IPS-20b (cell line): ENCODE measurements at regions not wholly inside any gene's neighbourhood (a gene's known extent, or its start where the extent isn't known, plus 50 kb on each side); places are given as distances from the start of the nearest gene placed in this dataset.

Experiments
- H3K27ac ChIP-seq: one replicate; pipeline ENCODE4 v1.5.1; 2013; ENCODE audit warnings: low read length
- H3K27me3 ChIP-seq: 2 replicates; pipeline ENCODE4 v1.6.1; 2013; ENCODE audit warnings: mild to moderate bottlenecking, low read length, inconsistent platforms; ENCODE audit not compliant: insufficient read depth
- H3K36me3 ChIP-seq: 2 replicates; pipeline ENCODE4 v1.6.1; 2013; ENCODE audit warnings: low read depth, mild to moderate bottlenecking, inconsistent platforms, low read length, moderate library complexity; ENCODE audit not compliant: insufficient read depth
- H3K4me1 ChIP-seq: 2 replicates; pipeline ENCODE4 v1.6.1; 2013; ENCODE audit warnings: mild to moderate bottlenecking, control low read depth, inconsistent platforms, low read length, moderate library complexity; ENCODE audit not compliant: insufficient read depth
- H3K4me3 ChIP-seq: 2 replicates; pipeline ENCODE4 v1.5.1; 2013; ENCODE audit warnings: mild to moderate bottlenecking, low read length, inconsistent platforms
- H3K9ac ChIP-seq: 2 replicates; pipeline ENCODE4 v1.6.1; 2013; ENCODE audit warnings: low read depth, mild to moderate bottlenecking, inconsistent platforms, low read length, moderate library complexity
- H3K9me3 ChIP-seq: 2 replicates; pipeline ENCODE4 v1.6.1; 2013; ENCODE audit warnings: mild to moderate bottlenecking, low read depth, low read length, inconsistent platforms; ENCODE audit not compliant: insufficient read depth

GRCh38 chr3:124617177-124617576 lies 113.1 kb upstream of the UMPS start:
- Histone ChIP-seq H3K4me1 (peaks cover 9% of the 10 kb centered on the region), H3K27ac (no peak overlapping the region)

GRCh38 chr3:124619887-124620599 lies 110.2 kb upstream of the UMPS start:
- Histone ChIP-seq H3K4me3 (no peak overlapping the region), H3K27me3 (no peaks in the 10 kb centered on the region), H3K36me3 (no peaks in the 10 kb centered on the region), H3K9ac (no peak overlapping the region), H3K27ac (no peak overlapping the region), H3K4me1 (peaks cover 6% of the 10 kb centered on the region; the same call in 1 of the 2 replicates), H3K9me3 (no peaks in the 10 kb centered on the region)

More at GRCh38 chr3:124617177-124617576, 113.1 kb upstream of the UMPS start:
- no peaks in the 10 kb centered on the region for H3K9me3 ChIP-seq
- H3K4me3 ChIP-seq: no peak overlapping the region
- no peaks in the 10 kb centered on the region for H3K27me3 ChIP-seq
- no peak overlapping the region for H3K9ac ChIP-seq
- H3K36me3 ChIP-seq: no peaks in the 10 kb centered on the region

- H3K9me3 ChIP-seq: no peaks in the 10 kb centered on the region
These were observed 109.6 kb upstream of the UMPS start for GRCh38 chr3:124620600-124621063.

GRCh38 chr3:124621498-124621897 lies 108.8 kb upstream of the UMPS start:
- Histone ChIP-seq H3K9ac (no peak overlapping the region), H3K27me3 (no peaks in the 10 kb centered on the region), H3K4me1 (peaks cover 6% of the 10 kb centered on the region; the same call in 1 of the 2 replicates), H3K36me3 (no peaks in the 10 kb centered on the region), H3K9me3 (no peaks in the 10 kb centered on the region), H3K27ac (no peak overlapping the region), H3K4me3 (no peak overlapping the region)

More at GRCh38 chr3:124620600-124621063, 109.6 kb upstream of the UMPS start:
- Histone ChIP-seq H3K36me3 (no peaks in the 10 kb centered on the region), H3K9ac (no peak overlapping the region), H3K27ac (no peak overlapping the region), H3K4me3 (no peak overlapping the region), H3K4me1 (peaks cover 6% of the 10 kb centered on the region; the same call in 1 of the 2 replicates), H3K27me3 (no peaks in the 10 kb centered on the region)

GRCh38 chr3:124625074-124625473 lies 105.2 kb upstream of the UMPS start:
- peaks cover 6% of the 10 kb centered on the region; the same call in 1 of the 2 replicates for H3K4me1 ChIP-seq
- no peak overlapping the region for H3K4me3 ChIP-seq
- no peak overlapping the region for H3K9ac ChIP-seq
- no peaks in the 10 kb centered on the region for H3K9me3 ChIP-seq
- no peak overlapping the region for H3K27ac ChIP-seq
- no peaks in the 10 kb centered on the region for H3K27me3 ChIP-seq
- H3K36me3 ChIP-seq: no peaks in the 10 kb centered on the region

GRCh38 chr3:124627501-124627908 lies 102.7 kb upstream of the UMPS start:
- H3K27me3 ChIP-seq: no peaks in the 10 kb centered on the region
- H3K4me1 ChIP-seq: no peaks in the 10 kb centered on the region
- H3K9ac ChIP-seq: no peak overlapping the region
- H3K4me3 ChIP-seq: no peak overlapping the region
- no peaks in the 10 kb centered on the region for H3K9me3 ChIP-seq
- H3K36me3 ChIP-seq: no peaks in the 10 kb centered on the region
- no peak overlapping the region for H3K27ac ChIP-seq

- Histone ChIP-seq H3K9ac (no peak overlapping the region), H3K9me3 (no peaks in the 10 kb centered on the region), H3K27me3 (no peaks in the 10 kb centered on the region), H3K4me3 (no peak overlapping the region), H3K36me3 (no peaks in the 10 kb centered on the region), H3K27ac (no peak overlapping the region), H3K4me1 (no peaks in the 10 kb centered on the region)
These were observed 101.4 kb upstream of the UMPS start for GRCh38 chr3:124628863-124629262.

- H3K27me3 ChIP-seq: no peaks in the 10 kb centered on the region
- H3K9me3 ChIP-seq: no peaks in the 10 kb centered on the region
- H3K4me1 ChIP-seq: peaks cover 2% of the 10 kb centered on the region; the same call in 1 of the 2 replicates
- H3K4me3 ChIP-seq: no peak overlapping the region
- no peak overlapping the region for H3K27ac ChIP-seq
- H3K9ac ChIP-seq: no peak overlapping the region
- no peaks in the 10 kb centered on the region for H3K36me3 ChIP-seq
These were observed 100.8 kb upstream of the UMPS start for GRCh38 chr3:124629497-124629896.

GRCh38 chr3:124630960-124631359 lies 99.3 kb upstream of the UMPS start:
- H3K4me3 ChIP-seq: no peak overlapping the region

GRCh38 chr3:124631727-124632126 lies 98.5 kb upstream of the UMPS start:
- H3K27ac ChIP-seq: no peak overlapping the region
- no peak overlapping the region for H3K9ac ChIP-seq
- no peaks in the 10 kb centered on the region for H3K27me3 ChIP-seq
- H3K4me1 ChIP-seq: peaks cover 21% of the 10 kb centered on the region
- no peaks in the 10 kb centered on the region for H3K9me3 ChIP-seq
- no peak overlapping the region for H3K4me3 ChIP-seq
- H3K36me3 ChIP-seq: no peaks in the 10 kb centered on the region

More at GRCh38 chr3:124630960-124631359, 99.3 kb upstream of the UMPS start:
- Histone ChIP-seq H3K9me3 (no peaks in the 10 kb centered on the region), H3K27ac (no peak overlapping the region), H3K9ac (no peak overlapping the region), H3K4me1 (peaks cover 17% of the 10 kb centered on the region; the same call in 1 of the 2 replicates), H3K36me3 (no peaks in the 10 kb centered on the region), H3K27me3 (no peaks in the 10 kb centered on the region)

GRCh38 chr3:124632566-124633140 lies 97.6 kb upstream of the UMPS start:
- Histone ChIP-seq H3K36me3 (no peaks in the 10 kb centered on the region), H3K27ac (no peak overlapping the region), H3K9me3 (no peaks in the 10 kb centered on the region), H3K27me3 (no peaks in the 10 kb centered on the region), H3K4me1 (peaks cover 21% of the 10 kb centered on the region), H3K9ac (no peak overlapping the region), H3K4me3 (no peak overlapping the region)

GRCh38 chr3:124633524-124633923 lies 96.7 kb upstream of the UMPS start:
- H3K4me3 ChIP-seq: no peak overlapping the region
- no peaks in the 10 kb centered on the region for H3K27me3 ChIP-seq
- no peak overlapping the region for H3K9ac ChIP-seq
- H3K4me1 ChIP-seq: peaks cover 28% of the 10 kb centered on the region
- no peak overlapping the region for H3K27ac ChIP-seq
- H3K9me3 ChIP-seq: no peaks in the 10 kb centered on the region
- H3K36me3 ChIP-seq: no peaks in the 10 kb centered on the region
